GM11168 (cell line): ENCODE measurements at regions not wholly inside any gene's neighbourhood (a gene's known extent, or its start where the extent isn't known, plus 50 kb on each side); places are given as distances from the start of the nearest gene placed in this dataset.

ENCODE experiments used
- in situ Hi-C: fragments of 300-500 bp; cut with MboI; formaldehyde crosslinking; loops from one replicate; pipeline ENCODE4 v1.12.0; 2022; ENCODE audit warnings: low sequenced_read_pairs; ENCODE audit not compliant: unreplicated experiment

DNA sequence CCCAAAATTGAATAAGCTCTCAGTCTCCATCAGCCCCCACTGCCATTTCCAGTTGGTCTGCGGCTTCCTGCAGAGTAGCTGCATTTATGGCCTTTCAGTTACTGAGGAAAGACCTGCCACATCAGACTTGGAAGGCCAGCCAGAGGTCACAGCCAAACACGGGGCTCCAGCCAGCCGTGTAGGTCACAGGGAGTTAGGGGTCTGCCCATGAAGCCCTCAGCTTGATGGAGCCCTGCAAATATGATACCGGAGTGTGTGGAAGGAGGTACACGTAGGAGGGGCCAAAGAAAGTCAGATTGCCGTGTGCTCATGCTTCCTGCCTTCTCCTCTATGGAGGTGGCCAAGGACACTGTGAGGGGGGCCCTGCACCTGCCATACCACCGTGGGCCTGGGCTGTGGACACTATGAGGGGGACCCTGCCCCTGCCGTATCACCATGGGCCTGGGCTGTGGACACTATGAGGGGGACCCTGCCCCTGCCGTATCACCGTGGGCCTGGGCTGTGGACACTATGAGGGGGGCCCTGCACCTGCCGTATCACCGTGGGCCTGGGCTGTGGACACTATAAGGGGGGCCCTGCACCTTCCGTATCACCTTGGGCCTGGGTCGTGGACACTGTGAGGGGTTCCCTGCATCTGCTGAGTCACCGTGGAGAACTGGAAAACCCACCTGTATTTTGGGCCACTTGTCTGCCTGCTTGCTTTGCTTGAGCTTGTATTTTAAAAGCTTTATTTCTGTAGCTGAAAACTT lies 335.7 kb upstream of the SHH start:
- in situ Hi-C loops, result no loop called here

DNA sequence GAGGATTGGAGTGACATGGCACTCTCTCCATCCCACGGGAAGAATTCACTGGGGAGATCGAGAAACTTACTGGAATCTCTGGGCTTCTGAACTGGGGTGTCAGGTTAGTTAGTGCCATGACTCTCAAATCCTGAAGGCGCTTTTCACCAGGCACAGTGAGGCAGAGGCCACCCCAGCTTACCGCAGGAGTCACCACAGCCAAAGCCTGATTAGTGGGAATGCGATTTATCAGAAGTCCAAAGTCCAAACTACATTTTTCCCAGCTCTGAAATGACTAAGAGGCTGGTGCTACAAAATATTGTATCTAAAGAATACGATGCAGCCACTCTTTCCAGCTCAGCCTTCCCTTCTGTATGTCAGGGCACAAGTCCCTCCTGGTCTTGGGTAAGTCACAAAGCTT lies 334.8 kb upstream of the SHH start:
- in situ Hi-C loops, result no loop called here

DNA sequence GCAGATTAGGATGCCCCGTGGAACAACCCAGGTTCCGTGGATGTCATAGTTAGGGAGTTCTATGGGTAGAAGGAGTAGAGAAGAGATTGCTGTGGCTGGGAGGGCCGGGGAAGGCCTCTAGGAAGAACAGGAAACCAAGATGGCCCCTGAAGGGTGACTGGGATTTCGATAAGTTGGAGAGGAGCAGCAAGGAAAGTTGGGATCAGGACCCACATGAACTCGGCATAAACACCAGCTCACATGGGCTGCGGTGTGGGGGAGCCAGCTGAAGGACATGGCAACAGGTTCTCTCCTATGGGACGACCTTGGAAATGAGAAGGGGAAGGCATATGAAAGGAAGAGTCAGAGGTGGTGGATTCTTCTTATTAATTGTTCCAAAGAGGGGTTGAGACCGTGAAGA lies 333.7 kb upstream of the SHH start:
- in situ Hi-C loops, result no loop called here

DNA sequence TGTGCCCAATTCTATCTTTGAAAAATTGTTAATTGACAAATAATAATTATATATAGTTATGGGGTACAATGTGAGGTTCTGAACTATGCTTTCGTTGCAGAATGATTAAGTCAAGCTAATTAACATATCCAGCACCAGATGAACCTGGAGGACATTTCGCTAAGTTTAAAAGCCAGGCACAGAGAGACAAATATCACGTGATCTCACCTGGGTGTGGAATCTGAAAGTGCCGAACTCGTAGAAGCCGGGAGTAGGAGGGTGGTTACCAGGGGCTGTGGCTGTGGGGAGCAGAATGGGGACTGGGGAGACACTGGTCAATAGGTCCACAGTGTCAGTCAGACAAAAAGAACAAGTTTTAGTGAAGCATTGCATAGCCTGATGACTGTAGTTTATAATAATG lies 332.9 kb upstream of the SHH start:
- in situ Hi-C loops, result no loop called here

DNA sequence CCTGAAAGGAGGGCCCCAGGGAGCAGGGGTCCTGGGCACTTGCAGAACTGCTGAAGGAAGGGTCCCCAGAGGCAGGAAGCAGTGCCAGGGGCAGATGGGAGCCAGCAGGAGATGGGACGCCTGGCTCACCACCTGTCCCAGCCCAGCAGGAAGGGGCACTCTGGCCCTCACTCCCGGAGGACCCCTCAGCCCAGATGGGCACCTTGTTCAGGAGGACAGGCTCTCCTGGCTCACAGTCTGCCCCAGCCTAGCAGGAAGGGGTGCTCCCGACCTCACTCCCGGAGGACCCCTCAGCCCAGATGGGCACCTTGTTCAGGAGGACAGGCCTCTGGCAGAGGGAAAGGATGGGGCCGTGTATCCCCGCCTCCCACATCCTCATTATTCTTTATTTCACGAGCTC lies 331.4 kb upstream of the SHH start:
- in situ Hi-C loops, result no loop called here

DNA sequence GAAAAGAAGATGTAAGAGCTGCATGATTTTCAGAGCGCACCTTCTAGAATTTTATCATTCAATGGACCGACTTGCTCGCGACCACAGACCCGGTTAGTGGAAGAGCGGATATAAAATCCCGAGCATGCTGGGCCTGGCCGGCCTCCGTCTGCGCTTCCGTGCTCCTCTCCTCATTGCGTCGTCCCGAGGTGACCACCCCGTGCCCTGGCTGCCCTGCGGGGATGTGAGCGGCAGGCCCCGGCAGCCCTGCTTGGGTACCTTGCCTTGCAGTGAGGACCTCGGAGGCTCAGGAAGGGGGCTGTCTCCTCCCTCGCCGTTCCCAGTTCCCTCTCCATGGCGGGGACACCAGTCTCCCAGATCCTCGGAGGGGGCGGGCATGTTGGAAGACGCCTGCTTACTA lies 330.9 kb upstream of the SHH start:
- in situ Hi-C loops, result no loop called here

DNA sequence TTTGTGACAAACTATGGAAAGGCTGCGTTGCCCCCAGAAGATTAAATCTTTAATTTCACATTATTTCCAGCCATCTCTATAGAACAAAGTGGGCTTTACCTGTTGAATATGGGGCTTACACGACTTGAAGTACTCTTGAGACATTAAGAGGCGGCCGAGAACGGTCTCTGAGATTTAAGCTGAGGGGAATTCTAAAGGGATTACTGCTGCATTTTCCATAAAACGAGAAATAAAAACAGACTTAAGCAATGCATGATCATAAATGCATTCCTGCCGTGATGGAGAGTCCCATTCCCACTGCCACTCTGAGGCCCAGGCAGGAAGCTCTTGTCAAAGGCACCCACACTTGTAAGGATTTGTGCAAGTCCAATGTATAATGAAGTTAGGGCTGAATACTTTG lies 329.7 kb upstream of the SHH start:
- in situ Hi-C loops, result no loop called here

DNA sequence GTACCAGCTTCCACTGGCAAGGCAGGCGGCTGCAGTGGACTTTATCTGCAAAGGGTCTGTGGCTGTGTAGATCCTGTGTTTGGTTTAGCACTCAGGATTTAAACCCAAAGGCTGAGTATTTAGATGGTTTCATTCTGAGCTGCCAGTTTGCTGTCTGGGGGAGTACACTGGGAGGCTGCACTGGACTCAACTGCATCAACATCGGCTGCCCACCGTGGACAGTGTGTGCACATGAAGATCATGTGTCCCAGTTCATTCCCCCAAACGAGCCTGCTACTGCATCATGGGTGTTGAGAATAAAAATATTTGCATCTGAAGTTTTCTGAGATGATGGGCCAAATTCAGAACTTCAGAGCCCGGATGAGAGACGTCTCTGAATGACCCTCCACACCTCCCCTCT lies 328.6 kb upstream of the SHH start:
- in situ Hi-C loops, result no loop called here

DNA sequence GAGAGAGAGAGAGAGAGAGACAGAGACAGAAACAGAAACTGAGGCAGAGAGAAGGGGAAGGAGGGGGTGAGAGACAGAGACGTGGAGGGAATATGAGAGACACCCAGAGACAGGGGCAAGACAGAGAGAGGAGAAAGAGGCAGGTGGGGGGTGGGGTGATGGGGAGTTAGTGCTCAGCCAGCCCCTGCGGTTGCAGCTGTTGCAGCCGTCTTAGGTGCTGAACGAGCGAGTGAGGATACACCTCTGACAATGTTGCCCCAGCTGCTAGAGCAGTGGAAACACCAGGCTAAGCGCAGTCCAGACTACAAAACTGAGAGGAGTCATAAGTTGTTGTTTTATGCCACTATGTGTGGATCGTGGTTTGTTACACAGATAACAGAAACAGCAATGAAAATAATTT lies 328.2 kb upstream of the SHH start:
- in situ Hi-C loops, result no loop called here

DNA sequence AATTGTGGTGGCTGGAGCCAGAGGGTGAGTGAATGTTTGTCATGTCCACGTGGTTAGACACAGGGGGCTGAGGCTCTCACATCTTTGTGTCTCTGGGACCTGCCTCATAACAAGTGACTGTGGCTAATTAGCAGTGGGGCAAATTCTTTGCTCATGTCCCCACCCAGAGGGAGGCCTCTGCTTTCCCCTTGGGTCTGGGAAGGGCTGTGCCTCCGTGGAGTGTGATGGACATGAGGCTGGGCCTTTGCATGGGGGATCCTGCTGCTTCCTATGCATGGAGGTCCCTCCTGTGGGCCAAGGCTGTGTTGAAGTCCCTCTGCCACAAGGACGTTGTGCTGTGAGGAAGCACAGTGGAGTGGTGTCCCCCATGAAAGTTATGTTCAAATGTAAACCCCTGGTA lies 327.4 kb upstream of the SHH start:
- in situ Hi-C loops, result no loop called here

DNA sequence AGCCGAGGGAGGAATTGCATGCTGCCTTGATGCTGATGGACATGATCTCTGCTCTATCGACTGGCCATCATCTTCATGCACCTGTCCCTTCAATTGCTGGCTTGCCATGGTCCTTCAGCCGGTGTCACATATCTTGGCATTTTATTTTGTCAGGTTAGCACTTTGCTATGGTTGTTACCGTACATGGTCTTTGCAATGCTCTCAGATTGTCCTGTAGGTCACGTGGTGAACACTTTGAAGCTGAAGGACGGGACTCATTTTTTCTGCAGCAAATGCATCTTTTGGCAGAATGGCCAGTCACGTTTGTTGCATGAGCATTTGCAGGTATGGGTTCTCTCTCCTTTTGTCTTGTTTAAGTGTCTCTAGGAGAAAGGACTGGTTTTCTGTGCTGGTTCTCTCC lies 326.8 kb upstream of the SHH start:
- in situ Hi-C loops, result no loop called here

DNA sequence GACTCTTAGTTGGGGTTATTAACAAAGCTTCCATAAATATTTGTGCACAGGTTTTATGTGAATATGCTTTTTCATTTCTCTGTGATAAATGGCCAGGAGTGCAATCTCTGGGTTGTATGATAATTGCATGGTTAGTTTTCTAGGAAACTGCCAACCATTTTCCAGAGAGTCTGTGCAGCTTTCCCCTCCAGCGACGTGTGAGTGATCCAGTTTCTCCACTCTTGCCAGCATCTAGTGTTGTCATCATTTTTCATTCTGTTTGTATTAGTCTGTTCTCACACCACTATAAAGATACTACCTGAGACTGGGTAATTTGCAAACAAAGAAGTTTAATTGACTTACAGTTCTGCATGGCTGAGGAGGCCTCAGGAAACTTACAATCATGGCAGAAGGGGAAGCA lies 319.6 kb upstream of the SHH start:
- in situ Hi-C loops, result no loop called here

DNA sequence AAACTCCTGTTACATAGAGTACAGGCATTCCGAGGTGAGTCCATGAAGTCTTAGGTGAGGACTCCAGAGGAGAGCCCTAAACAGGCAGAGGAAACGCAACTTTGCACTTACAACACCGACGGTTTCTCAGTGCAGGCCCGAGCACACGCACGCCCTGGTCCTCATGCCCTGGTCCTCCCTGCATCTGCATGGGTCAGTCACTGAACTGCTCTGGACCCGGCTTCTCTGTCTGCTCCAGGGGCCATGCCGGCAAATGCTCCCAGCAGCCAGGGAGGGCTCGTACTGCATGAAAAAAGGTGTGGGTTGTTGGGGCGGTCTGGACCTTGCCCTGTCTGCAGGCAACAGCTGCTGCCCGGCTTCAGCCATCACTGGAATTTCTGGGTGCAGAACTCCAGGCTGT lies 317.3 kb upstream of the SHH start:
- in situ Hi-C loops, result no loop called here

DNA sequence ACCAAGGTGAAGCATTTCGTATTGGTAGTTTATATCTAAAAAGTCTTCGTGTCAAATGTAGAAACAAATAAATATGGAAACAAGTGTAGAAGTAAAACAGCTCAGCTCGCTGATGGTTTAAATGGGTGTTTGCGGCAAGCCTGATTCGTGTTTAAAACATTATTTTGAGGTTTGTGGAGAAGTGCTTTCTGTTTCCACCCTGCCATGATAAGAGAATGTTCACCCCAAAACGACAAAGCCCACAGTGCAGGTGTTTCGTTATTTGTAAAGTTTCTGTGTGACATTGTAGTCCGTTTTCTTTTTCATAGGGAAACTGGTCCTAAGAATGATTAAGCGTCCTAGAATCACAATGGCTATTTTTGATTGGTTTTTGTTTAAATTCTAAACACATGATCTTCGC lies 316.2 kb upstream of the SHH start:
- in situ Hi-C loops, result no loop called here

DNA sequence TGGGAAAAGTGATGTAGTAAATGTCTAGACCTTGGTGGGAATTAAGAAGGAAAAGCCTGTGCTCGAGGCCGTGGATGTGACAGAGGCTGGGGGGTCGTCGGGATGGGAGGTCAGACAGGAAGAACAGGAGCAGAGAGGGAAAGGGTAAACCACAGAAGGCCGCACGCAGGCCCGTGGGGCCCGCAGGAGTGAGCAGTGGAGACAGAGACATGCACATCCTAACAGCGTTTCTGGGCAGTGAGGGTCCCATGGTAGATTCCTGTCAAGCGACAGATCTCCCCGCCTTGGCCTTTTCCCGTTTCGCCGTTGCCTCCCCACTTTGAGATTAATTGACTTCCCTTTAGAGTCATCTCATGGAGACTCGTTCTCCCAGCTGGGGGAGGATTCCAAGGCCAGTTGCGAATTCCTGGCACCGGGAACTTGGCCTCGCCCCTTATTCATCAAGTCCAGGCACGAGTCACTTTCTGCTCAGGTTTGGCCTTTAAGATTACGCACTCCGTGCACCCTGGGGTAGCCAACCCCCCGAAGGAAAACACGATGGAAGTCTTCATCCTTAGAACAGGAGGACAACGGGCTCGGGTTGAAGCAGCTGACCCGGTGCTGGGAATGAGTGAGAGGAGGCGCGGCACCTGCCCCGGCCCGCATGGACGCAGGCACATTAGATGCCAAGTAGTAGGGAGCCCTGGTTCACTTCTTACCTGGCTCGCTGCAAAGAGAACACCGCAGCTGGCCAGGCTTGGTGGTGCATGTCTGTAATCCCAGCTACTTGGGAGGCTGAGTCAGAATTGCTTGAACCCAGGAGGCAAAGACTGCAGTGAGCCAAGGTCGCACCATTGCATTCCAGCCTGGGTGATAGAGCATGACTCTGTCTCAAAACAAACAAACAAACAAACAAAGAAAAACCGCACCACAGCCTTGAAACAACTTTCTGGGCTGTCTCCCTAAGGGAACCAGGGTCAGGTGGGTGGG lies 315.2 kb upstream of the SHH start:
- in situ Hi-C loops, result no loop called here

DNA sequence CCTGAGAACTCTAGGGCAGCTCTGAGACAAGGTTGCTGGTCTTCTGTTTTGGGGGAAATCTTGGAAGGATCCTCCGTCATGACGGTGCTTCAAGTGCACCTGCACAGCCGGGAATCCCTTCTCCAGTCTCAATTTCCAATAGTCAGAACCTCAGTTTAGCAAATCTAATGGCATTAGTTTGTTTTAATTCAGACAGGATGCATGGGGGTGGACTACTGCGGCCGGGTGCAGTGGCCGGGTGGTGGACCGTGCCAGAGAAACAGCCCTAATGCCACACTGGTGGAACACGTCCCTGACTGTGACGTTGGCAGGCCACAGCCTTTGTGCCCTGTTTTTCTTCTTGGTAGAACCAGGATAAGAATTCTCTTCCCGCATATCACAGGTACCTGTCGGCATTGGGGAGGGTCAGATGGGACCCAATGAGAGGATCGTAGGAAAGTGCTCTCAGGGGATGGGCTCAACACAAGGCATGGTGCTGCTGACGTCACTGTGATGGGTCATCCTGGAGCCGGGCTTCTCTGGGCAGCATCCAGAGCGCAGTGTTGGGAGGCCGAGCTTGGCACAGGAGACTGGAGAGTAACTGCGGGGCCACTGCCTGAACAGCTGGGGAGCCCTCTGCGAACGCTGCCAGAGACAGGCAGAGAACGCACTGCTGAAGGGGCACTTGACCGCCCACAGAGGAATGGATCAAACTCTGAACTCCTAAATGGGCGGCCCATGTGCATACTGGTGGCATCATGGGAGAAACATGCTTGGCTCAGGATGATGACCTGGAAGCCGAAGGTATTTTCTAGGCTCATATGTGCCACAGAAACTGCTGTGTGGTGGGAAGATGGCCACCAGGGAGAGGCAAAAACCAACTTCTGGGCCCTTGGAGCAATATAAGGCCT lies 313.8 kb upstream of the SHH start:
- in situ Hi-C loops, result no loop called here

DNA sequence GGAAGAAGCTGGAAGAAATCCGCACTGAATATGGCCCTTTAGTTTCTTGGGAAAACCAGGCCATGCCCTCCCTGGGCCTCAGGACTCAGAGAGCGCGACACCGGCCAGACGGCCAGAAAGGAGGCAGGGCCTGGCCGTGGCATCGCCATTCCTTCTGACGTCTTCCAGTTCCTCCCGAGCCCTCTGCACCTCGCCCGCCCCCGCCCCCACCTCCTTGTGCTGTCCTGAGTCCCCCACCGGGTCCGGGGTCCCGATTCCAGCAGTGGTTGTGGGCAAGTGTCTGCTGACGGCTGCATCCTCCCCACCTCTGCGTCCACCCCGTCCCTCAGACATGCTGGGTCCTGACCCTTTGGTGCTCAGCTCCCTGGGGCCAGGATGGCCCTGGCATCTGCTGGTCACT lies 312.1 kb upstream of the SHH start:
- in situ Hi-C loops, result no loop called here

DNA sequence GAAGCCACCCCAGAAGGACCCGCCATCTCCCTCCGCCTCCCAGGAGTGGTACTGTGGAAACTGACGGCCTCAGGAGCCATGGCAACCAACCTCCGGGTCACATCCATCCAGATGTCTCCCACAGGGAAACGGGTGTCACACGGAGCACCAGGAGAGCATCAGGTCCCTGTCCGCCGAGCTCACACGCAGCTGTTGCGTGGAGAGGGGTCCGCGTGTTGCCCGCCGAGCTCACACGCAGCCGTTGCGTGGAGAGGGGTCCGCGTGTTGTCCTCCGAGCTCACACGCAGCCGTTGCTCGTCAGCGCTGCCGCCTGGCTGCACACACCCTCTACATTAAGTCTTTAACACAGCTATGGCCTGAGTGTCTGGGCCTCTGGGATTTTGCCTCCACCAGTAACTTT lies 311.1 kb upstream of the SHH start:
- in situ Hi-C loops, result no loop called here

DNA sequence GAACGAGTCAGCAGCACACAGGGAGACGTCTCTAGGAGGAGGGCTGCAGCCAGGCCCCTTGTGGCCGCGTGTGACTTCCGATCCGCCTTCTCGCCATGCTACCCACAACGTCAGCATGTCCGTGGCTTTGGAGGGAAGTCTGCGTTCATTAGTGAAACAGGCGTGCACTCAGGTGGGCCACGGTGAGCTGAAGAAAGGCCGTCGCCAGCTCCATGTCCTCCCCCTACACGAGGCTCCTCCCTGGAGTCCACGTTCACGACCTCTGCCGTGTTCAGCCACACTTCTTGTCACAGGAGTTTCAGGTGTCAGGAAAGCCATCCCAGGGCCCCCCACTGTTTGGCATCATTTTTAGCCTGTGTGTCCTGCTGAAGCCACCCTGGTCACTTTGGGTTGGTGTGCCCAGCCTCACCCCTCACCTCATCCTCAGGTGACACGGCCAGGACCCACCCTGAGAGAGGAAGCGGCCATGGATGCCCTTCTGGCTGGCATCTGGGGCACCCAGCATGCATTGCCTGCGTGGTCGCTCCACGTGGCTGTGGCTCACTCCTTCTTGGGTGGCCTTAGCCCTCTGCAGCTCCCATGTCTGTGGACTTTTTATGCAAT lies 310.6 kb upstream of the SHH start:
- in situ Hi-C loops, result no loop called here

DNA sequence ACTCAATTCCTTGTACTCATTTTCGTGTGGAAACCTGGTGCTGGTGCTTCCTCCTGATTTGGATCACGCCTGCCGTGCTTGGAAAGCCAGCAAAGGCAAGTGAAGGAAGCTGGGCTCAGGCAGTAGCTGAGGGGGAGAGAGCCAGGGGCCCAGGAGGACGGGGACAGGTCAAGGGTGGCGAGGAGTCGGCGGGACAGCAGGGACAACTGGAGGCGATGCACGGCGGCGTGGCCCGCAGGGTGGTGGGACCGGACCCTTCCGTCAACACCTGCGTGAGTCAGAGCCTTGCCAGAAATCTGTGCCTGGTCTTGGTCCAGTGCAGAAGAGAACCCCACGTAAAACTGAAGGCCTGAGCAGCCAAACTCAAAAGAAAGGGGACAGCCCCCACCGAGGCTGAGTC lies 309.7 kb upstream of the SHH start:
- in situ Hi-C loops, result no loop called here
